Activated CD8-positive, alpha-beta memory T cell treated with anti-CD3 and anti-CD28 coated beads, Interleukin-2, amount 50 U/mL, for 1 hour (primary cell): ENCODE measurements at regions not wholly inside any gene's neighbourhood (a gene's known extent, or its start where the extent isn't known, plus 50 kb on each side); places are given as distances from the start of the nearest gene placed in this dataset.
"Not testable (repeated sequence)": the region's sequence is repeated elsewhere in the genome, so short reads cannot be mapped to it uniquely, and the experiment has no call there.

ENCODE experiments used
- DNase-seq: peaks from one replicate; pipeline ENCODE4 v3.0.0-alpha.2; 2020; ENCODE audit errors: extremely low read depth

DNA sequence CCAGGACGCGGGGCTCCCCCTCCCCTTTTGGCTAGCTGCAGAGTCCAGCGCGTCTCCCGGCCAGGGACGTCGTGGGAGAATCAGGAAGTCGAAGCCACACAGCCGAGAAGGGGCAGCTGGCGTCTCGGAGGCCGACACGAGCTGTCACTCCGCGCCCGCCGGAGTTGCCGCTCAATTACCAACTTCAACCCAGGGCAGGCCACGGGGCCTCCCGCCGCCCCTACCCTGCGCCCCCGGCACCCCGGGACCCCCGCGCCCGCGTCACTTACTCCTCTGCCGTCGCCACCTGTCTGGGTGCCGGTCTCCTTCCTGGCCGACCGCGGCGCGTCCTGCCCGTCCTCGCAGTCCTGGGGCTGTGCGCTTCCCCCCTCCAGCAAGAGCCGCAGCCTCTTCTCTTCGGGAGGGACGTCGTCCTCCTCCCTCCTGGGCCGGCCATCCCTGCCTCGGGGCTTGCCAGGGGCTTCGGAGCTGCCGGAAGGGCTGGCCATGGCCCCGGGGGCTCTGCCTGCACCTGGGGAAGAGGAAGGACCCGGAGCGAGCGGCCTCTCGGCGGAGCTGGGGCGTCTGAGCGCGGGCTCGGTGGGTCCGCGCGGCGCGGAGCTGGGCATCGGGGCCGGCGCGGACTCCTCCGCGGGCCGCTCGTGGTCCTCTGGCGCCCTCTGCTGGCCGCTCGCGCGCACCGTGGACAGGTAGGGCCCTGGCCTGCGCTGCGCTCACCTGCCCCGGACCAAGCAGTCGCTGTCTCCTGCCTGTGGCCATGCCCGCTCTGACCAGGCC lies 65.6 kb upstream of the CLEC6A start:
- not testable (repeated sequence) for DNase-seq

DNA sequence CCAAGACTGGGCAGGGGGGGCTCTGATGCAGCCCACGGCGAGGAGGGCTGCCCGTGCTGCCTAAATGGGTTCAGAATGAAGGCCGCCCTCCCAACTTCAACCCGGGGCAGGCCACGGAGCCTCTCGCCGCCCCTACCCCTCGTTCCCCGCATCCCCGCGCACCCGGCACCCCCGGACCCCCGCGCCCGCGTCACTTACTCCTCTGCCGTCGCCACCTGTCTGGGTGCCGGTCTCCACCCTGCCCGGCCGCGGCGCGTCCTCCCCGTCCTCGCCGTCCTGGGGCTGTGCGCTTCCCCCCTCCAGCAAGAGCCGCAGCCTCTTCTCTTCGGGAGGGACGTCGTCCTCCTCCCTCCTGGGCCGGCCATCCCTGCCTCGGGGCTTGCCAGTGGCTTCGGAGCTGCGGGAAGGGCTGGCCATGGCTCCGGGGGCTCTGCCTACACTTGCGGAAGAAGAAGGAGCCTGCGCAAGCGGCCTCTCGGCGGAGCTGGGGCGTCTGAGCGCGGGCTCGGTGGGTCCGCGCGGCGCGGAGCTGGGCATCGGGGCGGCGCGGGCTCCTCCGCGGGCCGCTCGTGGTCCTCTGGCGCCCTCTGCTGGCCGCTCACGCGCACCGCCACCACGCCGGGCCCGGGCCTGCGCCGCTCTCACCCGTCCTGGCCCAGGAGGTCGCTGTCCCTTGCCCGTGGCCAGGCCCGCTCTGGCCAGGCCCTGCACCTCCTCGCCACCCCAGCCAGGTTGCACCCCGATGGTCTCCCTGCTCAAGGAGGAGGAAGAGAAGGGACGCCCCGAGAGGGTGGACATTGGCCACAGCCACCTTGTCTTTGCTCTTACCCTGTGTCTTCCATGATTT lies 59.3 kb upstream of the CLEC6A start:
- not testable (repeated sequence) for DNase-seq

DNA sequence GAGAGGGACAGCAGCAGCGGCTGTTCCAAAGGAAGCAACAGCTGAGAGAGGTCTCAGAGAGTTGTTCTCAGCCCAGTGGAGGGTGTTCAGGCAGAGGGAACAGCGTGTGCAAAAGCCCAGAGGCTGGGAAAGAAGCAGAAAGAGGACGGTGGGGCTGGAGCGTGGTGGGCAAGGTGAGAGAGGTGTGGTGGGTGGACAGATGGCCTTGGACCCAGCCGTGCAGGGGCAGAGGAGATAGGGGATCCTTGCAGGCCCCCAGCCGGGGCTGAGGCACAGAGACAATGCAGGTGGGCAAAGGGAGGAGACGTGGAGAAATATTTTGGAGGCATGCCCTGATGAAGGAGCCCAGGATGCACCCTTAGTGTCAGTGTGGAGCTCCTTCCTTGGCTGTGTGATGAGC lies 58.4 kb upstream of the CLEC6A start:
- DNase-seq: not testable (repeated sequence)

DNA sequence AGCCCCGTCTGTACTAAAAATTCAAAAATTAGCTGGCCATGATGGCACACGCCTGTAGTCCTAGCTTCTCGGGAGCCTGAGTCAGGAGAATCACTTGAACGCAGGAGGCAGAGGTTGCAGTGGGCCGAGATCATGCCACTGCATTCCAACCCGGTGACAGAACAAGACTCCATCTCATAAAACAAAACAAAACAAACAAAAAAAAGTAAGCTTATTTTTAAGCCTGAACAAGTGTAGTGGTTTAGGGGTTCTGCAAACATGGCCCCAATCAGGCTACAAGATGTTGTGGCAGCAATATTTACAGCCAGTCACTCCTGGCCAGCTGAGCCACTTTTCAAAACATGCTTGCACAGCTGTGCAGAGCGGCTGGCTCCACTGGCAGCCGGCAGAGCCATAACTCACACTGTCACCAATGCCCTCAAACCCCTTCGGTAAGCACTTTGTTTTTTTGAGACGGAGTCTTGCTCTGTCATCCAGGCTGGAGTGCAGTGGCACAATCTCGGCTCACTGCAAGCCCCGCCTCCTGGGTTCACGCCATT lies 56.2 kb upstream of the CLEC6A start:
- not testable (repeated sequence) for DNase-seq

DNA sequence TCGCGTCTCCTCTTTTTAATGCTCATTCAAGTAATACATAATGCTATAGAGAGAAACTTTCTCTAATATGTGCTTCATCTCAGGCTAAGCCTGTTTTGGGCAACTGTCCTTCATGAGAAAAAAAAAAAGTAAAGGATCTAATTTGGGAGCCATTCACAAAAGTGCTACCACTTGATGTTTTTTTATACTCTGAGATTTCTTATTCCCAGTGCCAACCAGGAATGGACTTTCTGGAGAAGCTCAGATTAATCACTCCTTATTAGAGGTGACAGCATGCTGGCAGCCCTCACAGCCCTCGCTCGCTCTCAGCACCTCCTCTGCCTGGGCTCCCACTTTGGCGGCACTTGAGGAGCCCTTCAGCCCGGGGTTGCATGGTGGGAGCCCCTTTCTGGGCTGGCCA lies 51.9 kb upstream of the CLEC6A start:
- not testable (repeated sequence) for DNase-seq

DNA sequence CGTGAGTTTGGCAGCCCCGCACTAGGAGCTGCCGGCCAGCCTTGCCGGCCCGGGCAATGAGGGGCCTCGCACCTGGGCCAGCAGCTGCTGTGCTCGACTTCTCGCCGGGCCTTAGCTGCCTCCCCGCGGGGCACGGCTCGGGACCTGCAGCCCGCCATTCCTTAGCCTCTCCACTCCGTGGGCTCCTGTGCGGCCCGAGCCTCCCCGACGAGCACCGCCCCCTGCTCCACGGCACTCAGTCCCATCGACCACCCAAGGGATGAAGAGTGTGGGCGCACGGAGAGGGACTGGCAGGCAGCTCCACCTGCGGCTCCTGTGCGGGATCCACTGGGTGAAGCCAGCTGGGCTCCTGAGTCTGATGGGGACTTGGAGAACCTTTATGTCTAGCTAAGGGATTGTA lies 51.4 kb upstream of the CLEC6A start:
- DNase-seq: not testable (repeated sequence)
